SK-N-SH treated with all-trans-retinoic acid at 6 μM for 48 hours (cell line): ENCODE measurements at regions not wholly inside any gene's neighbourhood (a gene's known extent, or its start where the extent isn't known, plus 50 kb on each side); places are given as distances from the start of the nearest gene placed in this dataset.

Experiments used
- ATAC-seq: fragments of 200-7000 bp; cut with Tn5 transposase; 3 replicates; pipeline ENCODE4 v1.9.1; 2020; ENCODE audit warnings: mild to moderate bottlenecking, moderate library complexity
- ARNTL ChIP-seq: fragments of 450-650 bp; formaldehyde crosslinking; IDR thresholded peaks from 2 replicates; pipeline ENCODE4 v1.5.0; 2020; ENCODE audit warnings: low read depth, mild to moderate bottlenecking, moderate library complexity, borderline replicate concordance
- BACH2 ChIP-seq: fragments of 250-450 bp; sonication (Bioruptor Pico); IDR thresholded peaks from 2 replicates; pipeline ENCODE4 v1.9.0; 2021; ENCODE audit warnings: mild to moderate bottlenecking, borderline replicate concordance
- CSDC2 ChIP-seq: fragments of 250-450 bp; sonication (Bioruptor Pico); IDR thresholded peaks from 2 replicates; pipeline ENCODE4 v1.5.0; 2020; ENCODE audit warnings: mild to moderate bottlenecking, moderate library complexity
- ESRRG ChIP-seq: fragments of 250-450 bp; sonication (Bioruptor Pico); IDR thresholded peaks from 2 replicates; pipeline ENCODE4 v1.6.1; 2021; ENCODE audit warnings: mild to moderate bottlenecking
- GLIS3 ChIP-seq: fragments of 250-450 bp; sonication (Bioruptor Pico); IDR thresholded peaks from 2 replicates; pipeline ENCODE4 v1.5.0; 2020; ENCODE audit warnings: mild to moderate bottlenecking, moderate library complexity
- ISL1 ChIP-seq: fragments of 250-450 bp; sonication (Bioruptor Pico); IDR thresholded peaks from 2 replicates; pipeline ENCODE4 v2.1.2; 2022; ENCODE audit warnings: mild to moderate bottlenecking, moderate library complexity
- PPARA ChIP-seq: fragments of 250-450 bp; sonication (Bioruptor Pico); IDR thresholded peaks from 2 replicates; pipeline ENCODE4 v1.5.0; 2020; ENCODE audit warnings: mild to moderate bottlenecking, borderline replicate concordance
- RARB ChIP-seq: fragments of 250-450 bp; sonication (Bioruptor Pico); IDR thresholded peaks from 2 replicates; pipeline ENCODE4 v1.8.0; 2021; ENCODE audit warnings: mild to moderate bottlenecking, moderate library complexity
- TCF4 ChIP-seq: fragments of 250-450 bp; sonication (Bioruptor Pico); IDR thresholded peaks from 2 replicates; pipeline ENCODE4 v1.8.0; 2021; ENCODE audit warnings: mild to moderate bottlenecking, moderate library complexity, borderline replicate concordance
- ZC3H10 ChIP-seq: fragments of 250-450 bp; sonication (Bioruptor Pico); IDR thresholded peaks from 2 replicates; pipeline ENCODE4 v1.5.1; 2021; ENCODE audit warnings: mild to moderate bottlenecking, moderate library complexity
- ZFP3 ChIP-seq: fragments of 250-450 bp; sonication (Bioruptor Pico); IDR thresholded peaks from 2 replicates; pipeline ENCODE4 v1.5.0; 2020; ENCODE audit warnings: mild to moderate bottlenecking, moderate library complexity
- ZNF565 ChIP-seq: fragments of 450-650 bp; formaldehyde crosslinking; conservative IDR thresholded peaks from 2 replicates; pipeline ENCODE4 v1.5.0; 2020; ENCODE audit warnings: low read depth, mild to moderate bottlenecking, moderate library complexity
- ZNF70 ChIP-seq: fragments of 450-650 bp; formaldehyde crosslinking; IDR thresholded peaks from 2 replicates; pipeline ENCODE4 v1.5.0; 2020; ENCODE audit warnings: mild to moderate bottlenecking, moderate library complexity
- ZNF8 ChIP-seq: fragments of 450-650 bp; formaldehyde crosslinking; IDR thresholded peaks from 2 replicates; pipeline ENCODE4 v1.5.0; 2020; ENCODE audit warnings: mild to moderate bottlenecking, moderate library complexity
- TF ChIP-seq, protein P1 (sequence below): fragments of 250-450 bp; sonication (Bioruptor Pico); IDR thresholded peaks from 2 replicates; pipeline ENCODE4 v1.8.0; 2020; ENCODE audit warnings: mild to moderate bottlenecking, moderate library complexity, borderline replicate concordance
- TF ChIP-seq, protein P2 (sequence below): fragments of 250-450 bp; sonication (Bioruptor Pico); IDR thresholded peaks from 2 replicates; pipeline ENCODE4 v1.5.1; 2020; ENCODE audit warnings: low read depth, mild to moderate bottlenecking, moderate library complexity
- TF ChIP-seq, protein P3 (sequence below): fragments of 250-450 bp; sonication (Bioruptor Pico); IDR thresholded peaks from 2 replicates; pipeline ENCODE4 v1.5.1; 2021; ENCODE audit warnings: mild to moderate bottlenecking, moderate library complexity
- TF ChIP-seq, protein P4 (sequence below): fragments of 250-450 bp; sonication (Bioruptor Pico); IDR thresholded peaks from 2 replicates; pipeline ENCODE4 v1.5.0; 2020; ENCODE audit warnings: mild to moderate bottlenecking, moderate library complexity
- TF ChIP-seq, protein P5 (sequence below): fragments of 250-450 bp; sonication (Bioruptor Pico); IDR thresholded peaks from 2 replicates; pipeline ENCODE4 v1.8.0; 2021; ENCODE audit warnings: low read depth, mild to moderate bottlenecking, moderate library complexity, borderline replicate concordance

DNA sequence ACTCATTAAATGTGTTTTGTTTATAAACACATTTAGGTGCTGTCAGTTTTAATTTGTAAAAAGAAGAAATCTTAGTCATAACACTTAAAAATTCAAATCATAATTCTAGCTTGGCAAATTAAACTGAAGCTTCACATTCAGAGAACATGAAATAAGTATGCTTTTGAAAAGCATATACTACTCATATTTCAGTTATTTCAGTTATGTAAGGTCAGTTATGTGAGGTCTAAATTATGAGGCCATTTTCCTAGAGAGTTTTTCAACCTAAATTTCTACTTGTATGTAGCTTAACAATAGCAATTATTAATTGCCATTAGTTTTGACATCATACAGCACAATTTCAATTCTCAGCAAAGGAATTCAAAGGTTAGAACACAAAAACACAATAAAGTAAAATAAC, 465.0 kb downstream of the PLOD2 start:
- ATAC-seq: no peak

DNA sequence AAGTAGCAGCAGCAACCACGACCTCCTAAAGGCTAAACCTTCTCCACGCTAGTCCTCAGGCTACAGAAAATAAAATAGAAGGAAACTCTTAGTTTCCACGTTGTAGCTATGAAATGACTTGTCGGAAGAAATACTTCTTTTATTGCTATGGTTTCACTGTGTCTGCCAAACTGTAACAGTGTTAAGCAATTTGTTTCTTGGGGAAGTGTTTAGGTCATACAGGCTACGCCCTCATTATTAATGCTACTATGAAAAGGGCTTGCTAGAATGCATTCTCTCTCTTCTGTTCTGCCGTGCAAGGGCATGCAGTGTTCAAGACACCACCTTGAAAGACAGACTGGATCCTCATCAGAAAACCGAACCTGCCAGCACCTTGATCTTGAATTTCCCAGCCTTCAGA, 462.7 kb downstream of the PLOD2 start:
- ATAC-seq: no peak
- TF ChIP-seq ISL1 (CRISPR knock-in tag) (no peak), BACH2 (no peak), TCF4 (CRISPR knock-in tag) (no peak), PPARA (no peak), ESRRG (no peak), ZNF8 (CRISPR knock-in tag) (no peak), ZNF70 (CRISPR knock-in tag) (no peak), ZNF565 (CRISPR knock-in tag) (no peak), GLIS3 (CRISPR knock-in tag) (no peak), RARB (CRISPR knock-in tag) (no peak), ZFP3 (CRISPR knock-in tag) (no peak)
- TF ChIP-seq, protein P1, sequence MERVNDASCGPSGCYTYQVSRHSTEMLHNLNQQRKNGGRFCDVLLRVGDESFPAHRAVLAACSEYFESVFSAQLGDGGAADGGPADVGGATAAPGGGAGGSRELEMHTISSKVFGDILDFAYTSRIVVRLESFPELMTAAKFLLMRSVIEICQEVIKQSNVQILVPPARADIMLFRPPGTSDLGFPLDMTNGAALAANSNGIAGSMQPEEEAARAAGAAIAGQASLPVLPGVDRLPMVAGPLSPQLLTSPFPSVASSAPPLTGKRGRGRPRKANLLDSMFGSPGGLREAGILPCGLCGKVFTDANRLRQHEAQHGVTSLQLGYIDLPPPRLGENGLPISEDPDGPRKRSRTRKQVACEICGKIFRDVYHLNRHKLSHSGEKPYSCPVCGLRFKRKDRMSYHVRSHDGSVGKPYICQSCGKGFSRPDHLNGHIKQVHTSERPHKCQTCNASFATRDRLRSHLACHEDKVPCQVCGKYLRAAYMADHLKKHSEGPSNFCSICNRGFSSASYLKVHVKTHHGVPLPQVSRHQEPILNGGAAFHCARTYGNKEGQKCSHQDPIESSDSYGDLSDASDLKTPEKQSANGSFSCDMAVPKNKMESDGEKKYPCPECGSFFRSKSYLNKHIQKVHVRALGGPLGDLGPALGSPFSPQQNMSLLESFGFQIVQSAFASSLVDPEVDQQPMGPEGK: no peak
- TF ChIP-seq, protein P2, sequence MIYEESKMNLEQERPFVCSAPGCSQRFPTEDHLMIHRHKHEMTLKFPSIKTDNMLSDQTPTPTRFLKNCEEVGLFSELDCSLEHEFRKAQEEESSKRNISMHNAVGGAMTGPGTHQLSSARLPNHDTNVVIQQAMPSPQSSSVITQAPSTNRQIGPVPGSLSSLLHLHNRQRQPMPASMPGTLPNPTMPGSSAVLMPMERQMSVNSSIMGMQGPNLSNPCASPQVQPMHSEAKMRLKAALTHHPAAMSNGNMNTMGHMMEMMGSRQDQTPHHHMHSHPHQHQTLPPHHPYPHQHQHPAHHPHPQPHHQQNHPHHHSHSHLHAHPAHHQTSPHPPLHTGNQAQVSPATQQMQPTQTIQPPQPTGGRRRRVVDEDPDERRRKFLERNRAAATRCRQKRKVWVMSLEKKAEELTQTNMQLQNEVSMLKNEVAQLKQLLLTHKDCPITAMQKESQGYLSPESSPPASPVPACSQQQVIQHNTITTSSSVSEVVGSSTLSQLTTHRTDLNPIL (CRISPR knock-in tag): no peak
- TF ChIP-seq, protein P3, sequence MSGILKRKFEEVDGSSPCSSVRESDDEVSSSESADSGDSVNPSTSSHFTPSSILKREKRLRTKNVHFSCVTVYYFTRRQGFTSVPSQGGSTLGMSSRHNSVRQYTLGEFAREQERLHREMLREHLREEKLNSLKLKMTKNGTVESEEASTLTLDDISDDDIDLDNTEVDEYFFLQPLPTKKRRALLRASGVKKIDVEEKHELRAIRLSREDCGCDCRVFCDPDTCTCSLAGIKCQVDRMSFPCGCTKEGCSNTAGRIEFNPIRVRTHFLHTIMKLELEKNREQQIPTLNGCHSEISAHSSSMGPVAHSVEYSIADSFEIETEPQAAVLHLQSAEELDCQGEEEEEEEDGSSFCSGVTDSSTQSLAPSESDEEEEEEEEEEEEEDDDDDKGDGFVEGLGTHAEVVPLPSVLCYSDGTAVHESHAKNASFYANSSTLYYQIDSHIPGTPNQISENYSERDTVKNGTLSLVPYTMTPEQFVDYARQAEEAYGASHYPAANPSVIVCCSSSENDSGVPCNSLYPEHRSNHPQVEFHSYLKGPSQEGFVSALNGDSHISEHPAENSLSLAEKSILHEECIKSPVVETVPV (CRISPR knock-in tag): no peak

More for the DNA sequence above, 465.0 kb downstream of the PLOD2 start:
- TF ChIP-seq, protein P2 (CRISPR knock-in tag): no peak
- TF ChIP-seq ZC3H10 (CRISPR knock-in tag): no peak
- TF ChIP-seq ISL1 (CRISPR knock-in tag): no peak
- no peak for TF ChIP-seq ARNTL (CRISPR knock-in tag)
- no peak for TF ChIP-seq BACH2
- no peak for TF ChIP-seq CSDC2
- TF ChIP-seq ZNF70 (CRISPR knock-in tag): no peak
- TF ChIP-seq PPARA: no peak
- TF ChIP-seq ZFP3 (CRISPR knock-in tag): no peak
- TF ChIP-seq, protein P4, sequence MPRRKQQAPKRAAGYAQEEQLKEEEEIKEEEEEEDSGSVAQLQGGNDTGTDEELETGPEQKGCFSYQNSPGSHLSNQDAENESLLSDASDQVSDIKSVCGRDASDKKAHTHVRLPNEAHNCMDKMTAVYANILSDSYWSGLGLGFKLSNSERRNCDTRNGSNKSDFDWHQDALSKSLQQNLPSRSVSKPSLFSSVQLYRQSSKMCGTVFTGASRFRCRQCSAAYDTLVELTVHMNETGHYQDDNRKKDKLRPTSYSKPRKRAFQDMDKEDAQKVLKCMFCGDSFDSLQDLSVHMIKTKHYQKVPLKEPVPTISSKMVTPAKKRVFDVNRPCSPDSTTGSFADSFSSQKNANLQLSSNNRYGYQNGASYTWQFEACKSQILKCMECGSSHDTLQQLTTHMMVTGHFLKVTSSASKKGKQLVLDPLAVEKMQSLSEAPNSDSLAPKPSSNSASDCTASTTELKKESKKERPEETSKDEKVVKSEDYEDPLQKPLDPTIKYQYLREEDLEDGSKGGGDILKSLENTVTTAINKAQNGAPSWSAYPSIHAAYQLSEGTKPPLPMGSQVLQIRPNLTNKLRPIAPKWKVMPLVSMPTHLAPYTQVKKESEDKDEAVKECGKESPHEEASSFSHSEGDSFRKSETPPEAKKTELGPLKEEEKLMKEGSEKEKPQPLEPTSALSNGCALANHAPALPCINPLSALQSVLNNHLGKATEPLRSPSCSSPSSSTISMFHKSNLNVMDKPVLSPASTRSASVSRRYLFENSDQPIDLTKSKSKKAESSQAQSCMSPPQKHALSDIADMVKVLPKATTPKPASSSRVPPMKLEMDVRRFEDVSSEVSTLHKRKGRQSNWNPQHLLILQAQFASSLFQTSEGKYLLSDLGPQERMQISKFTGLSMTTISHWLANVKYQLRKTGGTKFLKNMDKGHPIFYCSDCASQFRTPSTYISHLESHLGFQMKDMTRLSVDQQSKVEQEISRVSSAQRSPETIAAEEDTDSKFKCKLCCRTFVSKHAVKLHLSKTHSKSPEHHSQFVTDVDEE: no peak
- TF ChIP-seq, protein P1: no peak
- TF ChIP-seq TCF4 (CRISPR knock-in tag): no peak
- TF ChIP-seq, protein P5, sequence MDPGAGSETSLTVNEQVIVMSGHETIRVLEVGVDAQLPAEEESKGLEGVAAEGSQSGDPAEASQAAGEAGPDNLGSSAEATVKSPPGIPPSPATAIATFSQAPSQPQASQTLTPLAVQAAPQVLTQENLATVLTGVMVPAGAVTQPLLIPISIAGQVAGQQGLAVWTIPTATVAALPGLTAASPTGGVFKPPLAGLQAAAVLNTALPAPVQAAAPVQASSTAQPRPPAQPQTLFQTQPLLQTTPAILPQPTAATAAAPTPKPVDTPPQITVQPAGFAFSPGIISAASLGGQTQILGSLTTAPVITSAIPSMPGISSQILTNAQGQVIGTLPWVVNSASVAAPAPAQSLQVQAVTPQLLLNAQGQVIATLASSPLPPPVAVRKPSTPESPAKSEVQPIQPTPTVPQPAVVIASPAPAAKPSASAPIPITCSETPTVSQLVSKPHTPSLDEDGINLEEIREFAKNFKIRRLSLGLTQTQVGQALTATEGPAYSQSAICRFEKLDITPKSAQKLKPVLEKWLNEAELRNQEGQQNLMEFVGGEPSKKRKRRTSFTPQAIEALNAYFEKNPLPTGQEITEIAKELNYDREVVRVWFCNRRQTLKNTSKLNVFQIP: no peak
- TF ChIP-seq RARB (CRISPR knock-in tag): no peak
